Hepatocyte (in vitro differentiated cells): ENCODE measurements at regions not wholly inside any gene's neighbourhood (a gene's known extent, or its start where the extent isn't known, plus 50 kb on each side); places are given as distances from the start of the nearest gene placed in this dataset.
"Not testable (repeated sequence)": the region's sequence is repeated elsewhere in the genome, so short reads cannot be mapped to it uniquely, and the experiment has no call there.

Experiments
- DNase-seq: peaks from one replicate; pipeline ENCODE4 v3.0.0-alpha.2; 2016; ENCODE audit warnings: low spot score
- H2AFZ ChIP-seq: fragments of 200-600 bp; sonication (generic); 2 replicates; pipeline ENCODE4 v1.6.0; 2016; ENCODE audit warnings: antibody characterized with exemption, mild to moderate bottlenecking
- H3K27ac ChIP-seq: fragments of 200-600 bp; sonication (generic); 2 replicates; pipeline ENCODE4 v1.5.1; 2016; ENCODE audit warnings: mild to moderate bottlenecking
- H3K27me3 ChIP-seq: fragments of 200-600 bp; sonication (generic); 2 replicates; pipeline ENCODE4 v1.6.1; 2016
- H3K36me3 ChIP-seq: fragments of 200-600 bp; sonication (generic); replicated peaks from 2 replicates; pipeline ENCODE4 v1.5.1; 2016; ENCODE audit warnings: low read depth; ENCODE audit not compliant: insufficient read depth
- H3K4me1 ChIP-seq: fragments of 200-600 bp; sonication (generic); 2 replicates; pipeline ENCODE4 v1.5.1; 2016; ENCODE audit warnings: mild to moderate bottlenecking, moderate library complexity; ENCODE audit not compliant: insufficient read depth
- H3K4me2 ChIP-seq: fragments of 200-600 bp; sonication (generic); 2 replicates; pipeline ENCODE4 v1.6.0; 2016
- H3K4me3 ChIP-seq: fragments of 200-600 bp; sonication (generic); 2 replicates; pipeline ENCODE4 v1.5.1; 2016; ENCODE audit warnings: mild to moderate bottlenecking
- H3K79me2 ChIP-seq: fragments of 200-600 bp; sonication (generic); 2 replicates; pipeline ENCODE4 v1.6.0; 2017; ENCODE audit warnings: mild to moderate bottlenecking
- H3K9me2 ChIP-seq: fragments of 200-600 bp; sonication (generic); replicated peaks from 2 replicates; pipeline ENCODE4 v1.6.0; 2017; ENCODE audit warnings: mild to moderate bottlenecking; ENCODE audit not compliant: insufficient read depth
- H3K9me3 ChIP-seq: fragments of 200-600 bp; sonication (generic); 2 replicates; pipeline ENCODE4 v1.5.1; 2016; ENCODE audit warnings: low read depth, mild to moderate bottlenecking
- H4K20me1 ChIP-seq: fragments of 200-600 bp; sonication (generic); 2 replicates; pipeline ENCODE4 v1.6.0; 2016; ENCODE audit warnings: mild to moderate bottlenecking; ENCODE audit not compliant: insufficient read depth, poor library complexity, severe bottlenecking
- EZH2 ChIP-seq: fragments of 200-600 bp; sonication (generic); IDR thresholded peaks from 2 replicates; pipeline ENCODE4 v1.6.1; 2016; ENCODE audit warnings: antibody characterized with exemption, mild to moderate bottlenecking, borderline replicate concordance
- EZH2phosphoT487 ChIP-seq: fragments of 200-600 bp; sonication (generic); IDR thresholded peaks from one replicate; pipeline ENCODE4 v1.6.1; 2018; ENCODE audit warnings: antibody characterized with exemption, mild to moderate bottlenecking, low read depth, moderate library complexity; ENCODE audit not compliant: unreplicated experiment, severe bottlenecking
- WGBS: methylation state at CpG from one replicate; pipeline ENCODE4 v1.1.6; 2016; ENCODE audit warnings: low lambda C conversion rate; ENCODE audit errors: missing lambda C conversion rate; 5-methylcytosine and 5-hydroxymethylcytosine counted together
- TF ChIP-seq, protein P1 (sequence below): fragments of 200-600 bp; sonication (generic); IDR thresholded peaks from 2 replicates; pipeline ENCODE4 v1.5.1; 2016; ENCODE audit warnings: antibody characterized with exemption, mild to moderate bottlenecking; ENCODE audit not compliant: poor library complexity

GRCh38 chr18:59795882-59796281 lies 98.7 kb upstream of the CCBE1 start:
- Histone ChIP-seq H4K20me1 (no peaks in the 10 kb centered on the region), H3K4me1 (no peaks in the 10 kb centered on the region), H3K4me2 (no peak overlapping the region), H3K4me3 (no peak overlapping the region), H3K79me2 (no peaks in the 10 kb centered on the region), H3K27me3 (no peaks in the 10 kb centered on the region), H3K9me2 (no peaks in the 10 kb centered on the region), H3K9me3 (no peaks in the 10 kb centered on the region), H3K27ac (no peak overlapping the region), H2AFZ (no peak overlapping the region), H3K36me3 (no peaks in the 10 kb centered on the region)
- DNase-seq, result no peak
- TF ChIP-seq EZH2 (no peak), EZH2phosphoT487 (no peak)
- TF ChIP-seq, protein P1, sequence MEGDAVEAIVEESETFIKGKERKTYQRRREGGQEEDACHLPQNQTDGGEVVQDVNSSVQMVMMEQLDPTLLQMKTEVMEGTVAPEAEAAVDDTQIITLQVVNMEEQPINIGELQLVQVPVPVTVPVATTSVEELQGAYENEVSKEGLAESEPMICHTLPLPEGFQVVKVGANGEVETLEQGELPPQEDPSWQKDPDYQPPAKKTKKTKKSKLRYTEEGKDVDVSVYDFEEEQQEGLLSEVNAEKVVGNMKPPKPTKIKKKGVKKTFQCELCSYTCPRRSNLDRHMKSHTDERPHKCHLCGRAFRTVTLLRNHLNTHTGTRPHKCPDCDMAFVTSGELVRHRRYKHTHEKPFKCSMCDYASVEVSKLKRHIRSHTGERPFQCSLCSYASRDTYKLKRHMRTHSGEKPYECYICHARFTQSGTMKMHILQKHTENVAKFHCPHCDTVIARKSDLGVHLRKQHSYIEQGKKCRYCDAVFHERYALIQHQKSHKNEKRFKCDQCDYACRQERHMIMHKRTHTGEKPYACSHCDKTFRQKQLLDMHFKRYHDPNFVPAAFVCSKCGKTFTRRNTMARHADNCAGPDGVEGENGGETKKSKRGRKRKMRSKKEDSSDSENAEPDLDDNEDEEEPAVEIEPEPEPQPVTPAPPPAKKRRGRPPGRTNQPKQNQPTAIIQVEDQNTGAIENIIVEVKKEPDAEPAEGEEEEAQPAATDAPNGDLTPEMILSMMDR, result no peak
- 87% methylated on average over 5 of the region's 5 CpGs for WGBS

- no peak overlapping the region for H2AFZ ChIP-seq
- H3K4me1 ChIP-seq, result no peaks in the 10 kb centered on the region
- TF ChIP-seq, protein P1, result no peak
- no peak for TF ChIP-seq EZH2
- H3K4me3 ChIP-seq, result no peak overlapping the region
- H3K27ac ChIP-seq, result no peak overlapping the region
- DNase-seq, result no peak
- H3K27me3 ChIP-seq, result no peaks in the 10 kb centered on the region
- 55% methylated on average over 4 of the region's 4 CpGs for WGBS
- no peaks in the 10 kb centered on the region for H3K9me3 ChIP-seq
- H3K4me2 ChIP-seq, result no peak overlapping the region
- H3K36me3 ChIP-seq, result no peaks in the 10 kb centered on the region
- H3K9me2 ChIP-seq, result no peaks in the 10 kb centered on the region
- H4K20me1 ChIP-seq, result no peaks in the 10 kb centered on the region
- no peaks in the 10 kb centered on the region for H3K79me2 ChIP-seq
Measured at GRCh38 chr18:59792353-59792752, 95.1 kb upstream of the CCBE1 start.

DNA sequence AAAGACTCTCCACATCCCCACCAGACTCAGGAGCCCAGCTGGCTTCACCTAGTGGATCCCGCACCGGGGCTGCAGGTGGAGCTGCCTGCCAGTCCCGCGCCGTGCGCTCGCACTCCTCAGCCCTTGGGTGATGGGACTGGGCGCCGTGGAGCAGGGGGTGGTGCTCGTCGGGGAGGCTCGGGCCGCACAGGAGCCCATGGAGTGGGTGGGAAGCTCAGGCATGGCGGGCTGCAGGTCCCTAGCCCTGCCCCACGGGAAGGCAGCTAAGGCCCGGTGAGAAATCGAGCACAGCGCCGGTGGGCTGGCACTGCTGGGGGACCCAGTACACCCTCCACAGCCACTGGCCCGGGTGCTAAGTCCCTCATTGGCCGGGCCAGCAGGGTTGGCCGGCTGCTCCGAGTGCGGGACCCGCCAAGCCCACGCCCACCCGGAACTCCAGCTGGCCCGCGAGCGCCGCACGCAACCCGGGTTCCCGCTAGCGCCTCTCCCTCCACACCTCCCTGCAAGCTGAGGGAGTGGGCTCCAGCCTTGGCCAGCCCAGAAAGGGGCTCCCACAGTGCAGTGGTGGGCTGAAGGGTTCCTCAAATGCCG lies 93.2 kb upstream of the CCBE1 start:
- H3K4me1 ChIP-seq, H3K9me2 ChIP-seq, H3K79me2 ChIP-seq, H3K9me3 ChIP-seq, H3K4me3 ChIP-seq, H3K4me2 ChIP-seq, H3K36me3 ChIP-seq, H3K27ac ChIP-seq, H2AFZ ChIP-seq, DNase-seq, H4K20me1 ChIP-seq, H3K27me3 ChIP-seq: not testable (repeated sequence)
- 98% methylated on average over 30 of the region's 36 CpGs for WGBS

GRCh38 chr18:59788791-59789106 lies 91.5 kb upstream of the CCBE1 start:
- no peak overlapping the region for H3K27ac ChIP-seq
- no peak overlapping the region for H2AFZ ChIP-seq
- no peak overlapping the region for H3K4me3 ChIP-seq
- TF ChIP-seq, protein P1, result no peak
- TF ChIP-seq EZH2phosphoT487, result no peak
- TF ChIP-seq EZH2, result no peak
- no peaks in the 10 kb centered on the region for H3K36me3 ChIP-seq
- no peaks in the 10 kb centered on the region for H3K79me2 ChIP-seq
- no peak for DNase-seq
- H3K27me3 ChIP-seq, result no peaks in the 10 kb centered on the region
- no peaks in the 10 kb centered on the region for H3K9me3 ChIP-seq
- WGBS, result 73% methylated on average over 2 of the region's 2 CpGs
- no peaks in the 10 kb centered on the region for H3K4me1 ChIP-seq
- no peaks in the 10 kb centered on the region for H3K9me2 ChIP-seq
- H4K20me1 ChIP-seq, result no peaks in the 10 kb centered on the region
- H3K4me2 ChIP-seq, result no peak overlapping the region
